Thymus (tissue), 11 donors: ENCODE measurements at regions not wholly inside any gene's neighbourhood (a gene's known extent, or its start where the extent isn't known, plus 50 kb on each side); places are given as distances from the start of the nearest gene placed in this dataset.

Source experiments
- DNase-seq, 9 donors: peaks; one replicate each; pipeline ENCODE4 v3.0.0-alpha.2; 2013; ENCODE audit warnings: low spot score in 9 of 9, low read depth in 6 of 9, missing footprints in 1 of 9
- H3K27ac ChIP-seq, 2 donors: one replicate each; pipeline ENCODE4 v1.5.1; 2013; ENCODE audit warnings: control low read depth in 1 of 2, low read depth in 1 of 2, low read length in 1 of 2, mild to moderate bottlenecking in 1 of 2, moderate library complexity in 1 of 2
- H3K27me3 ChIP-seq, 2 donors: one replicate each; pipeline ENCODE4 v1.5.1; 2013; ENCODE audit warnings: low read length in 1 of 2; ENCODE audit not compliant: control insufficient read depth in 2 of 2, insufficient read depth in 1 of 2
- H3K36me3 ChIP-seq, 2 donors: one replicate each; pipeline ENCODE4 v1.5.1; 2013; ENCODE audit warnings: low read length in 1 of 2, mild to moderate bottlenecking in 1 of 2, moderate library complexity in 1 of 2; ENCODE audit not compliant: control insufficient read depth in 2 of 2, insufficient read depth in 2 of 2
- H3K4me1 ChIP-seq, 2 donors: one replicate each; pipeline ENCODE4 v1.5.1; 2013; ENCODE audit warnings: low read length in 2 of 2; ENCODE audit not compliant: control insufficient read depth in 2 of 2, insufficient read depth in 2 of 2
- H3K4me3 ChIP-seq, 2 donors: one replicate each; pipeline ENCODE4 v1.5.1; 2013; ENCODE audit warnings: low read length in 2 of 2, control low read depth in 1 of 2, mild to moderate bottlenecking in 1 of 2
- H3K9me3 ChIP-seq, 2 donors: one replicate each; pipeline ENCODE4 v1.5.1; 2013; ENCODE audit warnings: low read length in 1 of 2, mild to moderate bottlenecking in 1 of 2; ENCODE audit not compliant: control insufficient read depth in 2 of 2, insufficient read depth in 1 of 2
- WGBS: extraction: QIAGEN DNeasy Blood & Tissue Kit; methylation state at CpG from one replicate; pipeline ENCODE4 v1.1.7; 2013; 5-methylcytosine and 5-hydroxymethylcytosine counted together
- donor health status: healthy.

GRCh38 chrX:8921615-8922014 is 112.3 kb downstream of the FAM9B start:
- Histone ChIP-seq H3K4me1 (no peaks in the 10 kb centered on the region), H3K4me3 (no peak overlapping the region), H3K27ac (no peak overlapping the region), H3K27me3 (no peaks in the 10 kb centered on the region), H3K36me3 (no peaks in the 10 kb centered on the region), H3K9me3 (no peaks in the 10 kb centered on the region)
- no peak for DNase-seq
- WGBS = 94% methylated on average over 2 of the region's 2 CpGs

GRCh38 chrX:8919801-8920200 is 114.1 kb downstream of the FAM9B start:
- H3K27me3 ChIP-seq = no peaks in the 10 kb centered on the region
- DNase-seq = no peak
- WGBS = 91% methylated on average over 4 of the region's 4 CpGs
- H3K36me3 ChIP-seq = no peaks in the 10 kb centered on the region
- H3K4me3 ChIP-seq = no peak overlapping the region
- H3K27ac ChIP-seq = no peak overlapping the region
- no peaks in the 10 kb centered on the region for H3K4me1 ChIP-seq
- H3K9me3 ChIP-seq = no peaks in the 10 kb centered on the region

- Histone ChIP-seq H3K4me1 (no peaks in the 10 kb centered on the region), H3K9me3 (no peaks in the 10 kb centered on the region), H3K36me3 (no peaks in the 10 kb centered on the region), H3K27me3 (no peaks in the 10 kb centered on the region), H3K27ac (no peak overlapping the region), H3K4me3 (no peak overlapping the region)
- DNase-seq = no peak
- WGBS = 98% methylated on average over 1 of the region's 1 CpG
Observed at GRCh38 chrX:8916697-8917096, 115.5 kb upstream of the FAM9A start.

DNA sequence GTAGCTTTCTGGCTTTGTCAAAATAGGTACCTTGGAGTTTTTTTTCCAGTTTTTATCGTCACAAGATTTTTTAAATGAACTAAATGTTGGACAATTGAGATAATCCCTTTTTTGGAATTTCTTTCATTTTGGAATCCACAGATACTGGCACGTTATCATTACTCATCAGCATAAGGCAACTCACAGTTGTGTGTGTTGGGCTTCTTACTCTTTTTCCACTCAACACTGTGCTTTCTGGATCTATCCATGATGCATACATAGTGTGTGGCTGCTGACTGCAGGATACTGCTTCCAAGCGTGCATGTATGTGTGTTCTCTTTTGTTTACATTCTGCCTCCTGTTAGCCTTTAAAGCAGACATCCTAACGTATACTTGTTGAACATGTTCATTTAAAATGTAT is 113.5 kb upstream of the FAM9A start:
- H3K9me3 ChIP-seq = no peaks in the 10 kb centered on the region
- H3K4me3 ChIP-seq = no peak overlapping the region
- no peaks in the 10 kb centered on the region for H3K4me1 ChIP-seq
- H3K36me3 ChIP-seq = no peaks in the 10 kb centered on the region
- no peaks in the 10 kb centered on the region for H3K27me3 ChIP-seq
- WGBS = 87% methylated on average over 4 of the region's 4 CpGs
- no peak overlapping the region for H3K27ac ChIP-seq
- DNase-seq = no peak

DNA sequence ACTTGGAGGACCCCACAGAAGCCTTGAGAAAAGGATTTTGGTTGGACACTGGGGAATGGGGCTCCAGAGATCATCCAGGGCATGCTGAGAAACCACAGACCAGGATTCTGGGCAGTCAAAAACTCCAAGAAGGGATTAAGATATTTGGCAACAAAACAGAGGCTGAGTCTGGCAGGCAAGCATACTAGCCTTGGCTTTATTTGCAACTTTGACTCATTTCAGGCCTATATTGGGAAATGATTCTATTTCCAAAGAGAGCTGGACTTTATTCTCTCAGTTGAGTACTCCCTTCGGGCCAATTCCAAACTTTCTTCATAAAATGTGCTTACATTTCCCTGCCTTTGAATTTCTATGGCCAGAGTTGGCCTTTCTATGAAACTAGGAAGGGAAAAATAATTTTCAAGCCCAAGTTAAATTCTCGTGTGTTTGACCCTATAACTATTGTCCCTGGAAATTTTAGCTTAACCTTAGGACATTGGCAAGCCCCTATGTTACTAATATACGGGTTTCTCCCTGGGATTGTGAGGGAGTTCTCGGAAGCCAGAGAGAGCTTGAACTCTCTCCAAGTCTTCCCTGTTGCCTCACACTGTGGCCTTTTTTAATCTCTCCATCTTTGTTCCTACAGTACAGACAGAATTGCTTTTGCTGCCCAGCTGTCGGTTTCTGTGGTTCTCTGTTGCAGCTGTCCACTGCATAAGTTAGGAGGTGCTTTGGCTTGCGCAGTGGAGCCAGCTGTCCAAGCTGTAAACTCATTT is 112.6 kb upstream of the FAM9A start:
- no peaks in the 10 kb centered on the region for H3K27me3 ChIP-seq
- H3K36me3 ChIP-seq = no peaks in the 10 kb centered on the region
- H3K4me3 ChIP-seq = no peak overlapping the region
- 95% methylated on average over 6 of the region's 6 CpGs for WGBS
- no peaks in the 10 kb centered on the region for H3K4me1 ChIP-seq
- no peak for DNase-seq
- no peak overlapping the region for H3K27ac ChIP-seq
- H3K9me3 ChIP-seq = no peaks in the 10 kb centered on the region

DNA sequence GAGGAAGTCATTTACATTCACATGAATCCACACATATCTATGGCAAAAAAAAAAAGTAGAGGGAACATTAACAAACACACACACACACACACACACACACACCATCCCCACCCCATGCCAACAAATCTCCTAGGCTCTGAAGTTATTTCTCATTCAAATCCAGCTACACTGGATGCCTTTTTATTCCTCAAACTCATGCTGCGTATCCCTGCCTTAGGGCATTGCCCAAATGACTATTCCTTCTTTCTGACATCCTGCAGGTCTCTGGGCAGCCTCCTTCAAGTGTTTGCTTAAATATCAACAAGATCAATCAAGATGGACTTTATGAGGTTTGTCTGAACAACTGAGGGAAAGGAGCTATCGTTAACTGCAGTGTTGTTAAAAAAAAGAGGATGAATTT is 106.5 kb upstream of the FAM9A start:
- Histone ChIP-seq H3K4me1 (no peaks in the 10 kb centered on the region), H3K9me3 (no peaks in the 10 kb centered on the region), H3K4me3 (no peak overlapping the region), H3K27me3 (no peaks in the 10 kb centered on the region), H3K36me3 (no peaks in the 10 kb centered on the region), H3K27ac (no peak overlapping the region)
- WGBS = 94% methylated on average over 2 of the region's 2 CpGs
- DNase-seq = no peak

DNA sequence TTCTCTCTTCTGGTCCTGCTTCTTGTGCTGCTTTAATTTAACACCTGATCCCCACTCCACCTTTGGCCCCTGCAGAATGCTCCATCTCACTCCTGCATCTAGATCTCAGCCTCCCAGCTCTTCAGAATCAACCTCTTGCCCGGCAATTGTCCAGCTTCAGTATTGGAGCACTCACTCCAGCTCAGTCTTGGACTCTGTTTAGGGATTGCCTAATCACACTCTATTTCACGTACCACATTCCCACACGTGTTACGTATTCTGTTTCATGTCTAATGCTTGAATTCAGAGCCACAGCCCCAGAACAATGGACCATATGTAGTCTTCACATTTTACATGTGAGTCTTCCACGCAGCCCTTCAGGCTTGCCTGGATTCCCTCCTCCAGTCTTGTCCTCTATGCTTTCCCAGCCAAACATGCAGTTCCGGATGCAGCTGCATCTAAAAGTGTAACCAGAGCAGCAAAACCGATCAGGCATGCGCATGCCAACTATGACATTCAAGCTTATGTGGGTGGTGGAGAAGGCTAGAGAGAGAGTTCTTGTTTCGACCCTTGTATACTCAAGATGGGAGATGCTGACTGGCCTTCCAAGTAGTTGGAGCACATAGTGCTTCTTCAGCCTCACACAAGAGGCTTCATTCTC is 105.2 kb upstream of the FAM9A start:
- H3K27me3 ChIP-seq = no peaks in the 10 kb centered on the region
- H3K9me3 ChIP-seq = no peaks in the 10 kb centered on the region
- no peak for DNase-seq
- H3K27ac ChIP-seq = no peak overlapping the region
- H3K36me3 ChIP-seq = no peaks in the 10 kb centered on the region
- no peaks in the 10 kb centered on the region for H3K4me1 ChIP-seq
- 95% methylated on average over 9 of the region's 9 CpGs for WGBS
- no peak overlapping the region for H3K4me3 ChIP-seq

DNA sequence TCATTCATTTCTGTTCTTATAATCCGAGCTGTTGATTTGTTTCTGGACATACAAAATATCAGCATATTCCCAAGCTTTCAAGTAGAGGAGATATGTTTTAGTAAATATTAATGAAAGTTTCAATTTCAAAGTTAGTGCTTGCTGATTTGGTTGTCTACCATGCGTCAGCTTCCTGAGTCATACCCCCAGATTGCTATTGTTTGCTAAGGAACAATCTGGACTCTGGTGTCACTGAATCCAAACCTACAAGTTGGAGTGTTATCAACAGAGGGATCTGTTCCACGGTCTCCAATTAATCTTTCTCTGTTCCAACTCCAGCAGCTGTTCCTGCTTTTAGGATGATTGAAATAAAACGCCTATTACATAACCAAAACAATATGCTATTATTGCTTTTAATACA is 96.1 kb upstream of the FAM9A start:
- no peaks in the 10 kb centered on the region for H3K9me3 ChIP-seq
- H3K36me3 ChIP-seq = no peaks in the 10 kb centered on the region
- no peak overlapping the region for H3K4me3 ChIP-seq
- H3K27ac ChIP-seq = no peak overlapping the region
- no peak for DNase-seq
- H3K27me3 ChIP-seq = no peaks in the 10 kb centered on the region
- H3K4me1 ChIP-seq = no peaks in the 10 kb centered on the region
- WGBS = 96% methylated on average over 4 of the region's 4 CpGs

- no peaks in the 10 kb centered on the region for H3K27me3 ChIP-seq
Observed at GRCh38 chrX:8890794-8891193, 89.6 kb upstream of the FAM9A start.

More at GRCh38 chrX:8890794-8891193, 89.6 kb upstream of the FAM9A start:
- no peak for DNase-seq
- Histone ChIP-seq H3K27ac (no peak overlapping the region), H3K9me3 (no peaks in the 10 kb centered on the region), H3K4me3 (no peak overlapping the region), H3K4me1 (no peaks in the 10 kb centered on the region), H3K36me3 (no peaks in the 10 kb centered on the region)
- 97% methylated on average over 1 of the region's 1 CpG for WGBS
